HT-29 (cell line): ENCODE measurements at regions not wholly inside any gene's neighbourhood (a gene's known extent, or its start where the extent isn't known, plus 50 kb on each side); places are given as distances from the start of the nearest gene placed in this dataset.

Experiments
- DNase-seq: peaks from one replicate; pipeline ENCODE4 v3.0.0-alpha.2; 2015; ENCODE audit warnings: low spot score

- peak; percentile 56 for DNase-seq
Measured at GRCh38 chr5:35478856-35479682, 138.6 kb upstream of the SPEF2 start.

GRCh38 chr5:35477911-35478310 lies 139.8 kb upstream of the SPEF2 start:
- no peak for DNase-seq

GRCh38 chr5:35477321-35477720 lies 140.3 kb upstream of the SPEF2 start:
- no peak for DNase-seq

GRCh38 chr5:35476797-35477196 lies 140.9 kb upstream of the SPEF2 start:
- DNase-seq, result no peak

DNA sequence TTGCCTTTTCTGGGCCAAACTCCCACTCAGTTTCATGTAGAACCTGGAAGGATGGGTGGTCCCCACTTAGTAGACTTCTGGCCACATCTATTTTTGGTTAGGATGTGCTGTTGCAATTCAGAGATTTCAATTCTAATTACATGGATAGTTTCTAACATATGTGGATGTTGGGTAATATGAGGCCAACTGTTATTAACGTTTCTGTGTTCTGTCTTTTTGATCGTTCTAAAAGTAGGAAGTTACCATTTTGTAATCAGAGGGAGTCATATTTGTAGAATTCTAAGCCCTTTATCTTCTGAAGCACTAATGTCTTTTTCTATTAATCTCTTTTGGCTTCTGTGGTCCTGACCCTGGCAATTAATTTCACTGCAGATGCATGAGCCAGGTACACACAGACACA lies 141.6 kb upstream of the SPEF2 start:
- DNase-seq, result no peak

GRCh38 chr5:35473589-35473988 lies 144.1 kb upstream of the SPEF2 start:
- no peak for DNase-seq

DNA sequence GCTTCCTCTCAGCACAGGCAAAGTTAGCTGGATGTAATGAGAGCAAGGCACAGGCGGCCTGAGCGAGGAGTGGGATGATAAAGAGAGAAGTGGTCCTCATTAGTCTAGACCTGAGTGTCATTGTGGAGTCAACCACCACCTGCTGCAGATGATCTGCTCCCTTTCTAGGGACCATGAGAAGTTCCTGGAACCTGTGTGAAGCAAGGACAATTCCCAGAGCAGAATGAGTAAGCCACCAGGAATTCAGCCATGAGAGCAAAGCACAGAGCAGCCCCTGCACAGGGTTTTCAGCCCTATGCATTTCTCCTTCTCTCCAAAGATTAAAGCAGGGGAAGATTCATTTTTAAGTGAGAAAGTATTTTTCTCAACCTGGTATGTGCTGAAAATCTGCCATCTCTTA lies 146.8 kb upstream of the SPEF2 start:
- no peak for DNase-seq

GRCh38 chr5:35468811-35469210 lies 148.9 kb upstream of the SPEF2 start:
- no peak for DNase-seq

- DNase-seq, result no peak
Measured at GRCh38 chr5:35466746-35467145, 150.9 kb upstream of the SPEF2 start.

GRCh38 chr5:35464757-35465156 lies 152.9 kb upstream of the SPEF2 start:
- DNase-seq, result no peak

DNA sequence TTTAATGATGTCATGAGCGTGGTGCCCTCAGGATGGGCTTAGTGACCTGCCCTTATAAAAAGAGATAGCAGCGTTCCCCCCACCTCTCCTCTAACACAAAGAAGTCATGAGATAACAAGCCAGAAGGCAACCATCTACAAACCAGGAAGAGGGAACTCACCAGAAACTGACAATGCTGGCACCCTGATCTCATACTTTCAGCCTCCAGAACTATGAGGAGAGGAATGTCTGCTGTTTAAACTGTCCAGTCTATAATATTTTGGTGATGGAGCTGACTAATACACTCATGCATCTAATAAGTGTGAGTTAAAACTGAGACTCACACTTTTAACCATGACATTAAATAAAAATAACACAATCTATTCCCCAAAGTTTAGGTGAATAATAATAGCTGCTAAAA lies 156.1 kb upstream of the SPEF2 start:
- DNase-seq, result no peak

DNA sequence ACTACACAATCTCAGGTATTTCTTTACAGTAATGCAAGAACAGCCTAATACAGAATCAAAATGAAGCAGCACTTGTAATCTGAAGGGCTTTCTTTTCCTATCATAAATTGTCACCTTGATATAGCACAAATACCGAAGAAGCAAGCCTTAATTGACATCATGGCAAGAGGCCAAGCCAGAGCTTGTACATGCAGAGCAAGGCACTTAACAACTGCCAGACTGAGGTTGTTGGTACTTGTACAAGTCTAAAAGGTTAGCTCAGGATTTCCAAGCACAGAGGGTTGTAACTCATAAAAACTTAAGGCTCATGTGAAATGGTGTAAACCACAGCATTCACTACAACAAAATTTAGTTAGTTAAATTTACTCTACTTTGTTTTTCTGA lies 158.8 kb upstream of the SPEF2 start:
- DNase-seq, result peak; percentile 13

DNA sequence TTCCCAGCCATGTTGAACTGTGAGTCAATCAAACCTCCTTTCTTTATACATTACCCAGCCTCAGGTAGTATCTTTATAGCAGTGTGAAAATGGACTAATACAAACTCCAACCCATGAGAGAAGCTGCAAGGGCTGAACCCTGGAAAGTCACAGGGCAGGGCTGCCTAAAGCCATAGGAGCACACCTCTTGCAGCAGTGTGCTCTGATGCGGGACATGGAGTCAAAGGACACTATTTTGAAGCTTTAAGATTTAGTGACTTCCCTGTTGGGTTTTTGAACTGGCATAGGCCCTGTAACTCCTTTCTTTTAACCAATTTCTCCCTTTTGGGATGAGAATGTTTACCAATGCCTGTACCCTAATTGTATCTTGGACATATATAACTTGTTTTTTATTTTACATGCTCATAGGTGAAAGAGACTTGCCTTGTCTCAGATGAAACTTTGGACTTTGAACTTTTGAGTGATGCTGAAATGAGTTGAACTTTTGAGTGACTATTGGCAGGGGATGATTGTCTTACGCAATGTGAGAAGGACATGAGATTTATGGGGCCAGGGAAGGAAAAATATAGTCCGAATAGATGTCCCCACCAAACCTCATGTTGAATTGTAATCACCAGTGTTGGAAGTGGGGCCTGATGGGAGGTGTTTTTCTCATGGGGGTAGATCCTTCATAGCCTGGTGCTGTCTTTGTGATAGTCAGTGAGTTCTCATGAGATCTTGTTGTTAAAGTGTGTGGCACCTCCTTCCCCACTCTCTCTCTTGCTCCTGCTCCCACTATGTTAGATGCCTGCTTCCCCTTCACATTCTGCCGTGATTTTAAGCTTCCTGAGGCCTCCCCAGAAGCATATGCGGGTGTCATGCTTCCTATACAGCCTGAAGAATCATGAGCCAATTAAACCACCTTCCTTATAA lies 159.5 kb upstream of the SPEF2 start:
- no peak for DNase-seq

DNA sequence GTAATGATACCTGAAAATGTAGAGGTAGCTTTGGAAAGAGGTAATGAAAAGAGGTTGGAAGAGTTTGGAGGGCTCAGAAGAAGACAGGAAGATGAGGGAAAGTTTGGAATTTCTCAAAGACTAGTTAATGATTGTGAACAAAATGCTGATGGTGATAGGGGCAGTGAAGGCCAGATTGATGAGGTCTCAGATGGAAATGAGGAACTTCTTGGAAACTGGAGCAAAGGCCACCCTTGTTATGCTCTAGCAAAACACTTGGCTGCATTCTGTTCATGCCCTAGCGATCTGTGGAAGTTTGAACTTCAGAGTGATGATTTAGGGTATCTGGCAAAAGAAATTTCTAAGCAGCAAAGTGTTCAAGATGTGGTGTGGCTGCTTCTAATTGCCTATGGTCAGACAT lies 161.2 kb upstream of the SPEF2 start:
- no peak for DNase-seq

DNA sequence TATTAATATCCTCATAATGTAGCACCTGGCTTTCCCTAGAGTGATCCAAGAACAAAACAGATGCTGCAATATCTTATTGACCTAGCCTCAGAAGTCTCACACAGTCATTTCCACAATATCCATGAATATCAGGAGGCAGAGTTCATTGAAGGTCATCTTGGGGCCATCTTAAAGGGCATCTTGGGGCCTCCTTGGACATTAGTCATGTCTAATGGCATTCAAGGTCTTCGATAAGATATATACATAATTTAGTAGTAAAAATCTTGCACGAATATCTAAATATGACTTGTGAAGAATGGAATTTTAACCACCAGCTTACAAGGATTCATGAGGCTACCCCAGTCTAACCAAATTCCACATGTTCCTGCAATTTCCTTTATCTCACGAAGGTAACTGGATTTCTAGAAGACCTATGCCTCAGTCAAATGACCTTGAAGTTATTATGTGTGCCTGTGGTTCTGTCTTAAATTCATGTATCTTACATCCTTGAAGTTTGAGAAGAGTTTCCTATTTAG lies 163.6 kb upstream of the SPEF2 start:
- no peak for DNase-seq

DNA sequence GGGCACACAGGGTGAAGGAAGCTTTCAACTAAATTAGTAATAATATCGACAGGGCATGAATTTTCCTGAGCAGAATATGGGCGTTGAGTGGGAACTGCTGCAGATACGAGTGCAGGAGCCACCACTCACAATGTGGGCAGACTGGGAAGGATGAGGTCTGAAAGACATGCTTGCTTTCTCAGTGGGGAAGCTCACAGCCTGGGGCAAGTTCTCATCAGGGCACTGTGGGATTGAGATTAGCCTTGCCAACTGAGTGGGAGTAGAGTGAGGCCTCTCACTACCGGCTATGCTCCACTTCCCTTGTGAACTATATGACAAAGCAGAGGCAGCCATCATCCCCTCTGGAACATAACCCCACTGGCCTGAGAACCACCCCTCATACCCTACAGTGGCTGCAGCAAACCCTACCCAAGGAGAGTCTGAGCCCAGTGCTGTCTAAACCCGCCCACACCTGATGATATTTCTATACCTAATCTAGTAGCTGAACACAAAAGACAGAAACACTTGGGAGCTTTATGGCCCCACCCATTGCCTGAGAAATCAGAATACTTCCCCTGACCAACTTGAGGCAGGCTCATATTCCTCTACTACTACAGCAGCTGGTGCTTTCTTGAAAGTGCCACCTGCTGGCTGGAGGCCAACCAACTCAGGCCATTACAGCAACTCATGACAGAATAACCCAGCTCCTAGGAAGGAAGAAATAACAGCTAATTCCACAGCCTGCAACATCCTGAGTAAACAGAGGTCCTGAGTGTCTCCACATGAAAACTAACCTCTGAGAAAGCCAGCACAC lies 173.7 kb upstream of the SPEF2 start:
- peak; percentile 34 for DNase-seq

- no peak for DNase-seq
Measured at GRCh38 chr5:35442885-35443639, 174.6 kb upstream of the SPEF2 start.

GRCh38 chr5:35440409-35440808 lies 177.3 kb upstream of the SPEF2 start:
- no peak for DNase-seq

DNA sequence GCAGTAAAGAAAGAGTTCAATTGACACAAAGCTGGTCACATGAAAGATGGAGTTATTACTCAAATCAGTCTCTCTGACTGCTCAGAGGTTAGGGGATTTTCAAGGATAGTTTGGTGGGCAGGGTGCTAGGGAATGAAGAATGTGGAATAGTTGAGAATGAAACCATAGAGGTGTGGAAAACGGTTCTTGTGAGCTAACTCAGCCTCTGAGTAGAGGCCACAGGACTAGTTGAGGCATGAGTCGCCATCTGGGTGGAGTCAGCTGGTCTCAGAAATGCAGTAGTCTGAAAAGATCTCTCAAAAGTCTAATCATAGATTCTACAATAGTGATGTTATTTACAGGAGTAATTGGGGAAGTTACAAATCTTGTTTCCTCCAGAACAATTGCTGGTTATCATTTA lies 178.9 kb upstream of the SPEF2 start:
- DNase-seq, result no peak

- DNase-seq, result no peak
Measured at GRCh38 chr5:35438288-35438687, 179.4 kb upstream of the SPEF2 start.
